GM23338 (cell line): ENCODE measurements at regions not wholly inside any gene's neighbourhood (a gene's known extent, or its start where the extent isn't known, plus 50 kb on each side); places are given as distances from the start of the nearest gene placed in this dataset.

ENCODE experiments used
- ATAC-seq: fragments of 200-7000 bp; cut with Tn5 transposase; 3 replicates; pipeline ENCODE4 v1.9.1; 2020
- DNase-seq: peaks from one replicate; pipeline ENCODE4 v3.0.0-alpha.2; 2015; ENCODE audit warnings: low spot score
- H2AFZ ChIP-seq: fragments of 200-600 bp; sonication (generic); 2 replicates; pipeline ENCODE4 v1.8.0; 2016; ENCODE audit warnings: antibody characterized with exemption, mild to moderate bottlenecking, moderate library complexity
- H3F3A ChIP-seq: fragments of 200-600 bp; sonication (generic); replicated peaks from 2 replicates; pipeline ENCODE4 v1.8.0; 2017; ENCODE audit warnings: antibody characterized with exemption, mixed run types, low read depth
- H3K27ac ChIP-seq: fragments of 200-600 bp; sonication (generic); 2 replicates; pipeline ENCODE4 v1.6.1; 2016; ENCODE audit warnings: low read depth
- H3K27me3 ChIP-seq: fragments of 200-600 bp; sonication (generic); 2 replicates; pipeline ENCODE4 v1.8.0; 2016; ENCODE audit warnings: mild to moderate bottlenecking, mixed run types, moderate library complexity; ENCODE audit not compliant: insufficient read depth
- H3K36me3 ChIP-seq: fragments of 200-600 bp; sonication (generic); 2 replicates; pipeline ENCODE4 v1.8.0; 2016; ENCODE audit warnings: mild to moderate bottlenecking; ENCODE audit not compliant: insufficient read depth
- H3K4me1 ChIP-seq: fragments of 200-600 bp; sonication (generic); 2 replicates; pipeline ENCODE4 v1.8.0; 2016; ENCODE audit warnings: mild to moderate bottlenecking, moderate library complexity; ENCODE audit not compliant: insufficient read depth
- H3K4me2 ChIP-seq: fragments of 200-600 bp; sonication (generic); 2 replicates; pipeline ENCODE4 v1.7.1; 2017; ENCODE audit warnings: mixed run types
- H3K4me3 ChIP-seq: fragments of 200-600 bp; sonication (generic); 2 replicates; pipeline ENCODE4 v1.6.1; 2016; ENCODE audit warnings: mixed run types
- H3K79me2 ChIP-seq: fragments of 200-600 bp; sonication (generic); replicated peaks from 2 replicates; pipeline ENCODE4 v1.8.0; 2017; ENCODE audit warnings: mild to moderate bottlenecking; ENCODE audit not compliant: insufficient read depth
- H3K9me2 ChIP-seq: fragments of 200-600 bp; sonication (generic); 2 replicates; pipeline ENCODE4 v1.8.0; 2017; ENCODE audit not compliant: insufficient read depth
- H4K20me1 ChIP-seq: fragments of 200-600 bp; sonication (generic); replicated peaks from 2 replicates; pipeline ENCODE4 v1.8.0; 2017; ENCODE audit warnings: mild to moderate bottlenecking; ENCODE audit not compliant: insufficient read depth
- H3K27ac Mint-ChIP-seq: 2 replicates; pipeline ENCODE4 v1.8.0; 2020; ENCODE audit warnings: inconsistent platforms, mild to moderate bottlenecking, moderate library complexity, mixed read lengths
- H3K27me3 Mint-ChIP-seq: 3 replicates; pipeline ENCODE4 v1.8.0; 2022; ENCODE audit warnings: low read depth, mild to moderate bottlenecking, moderate library complexity, mixed read lengths, inconsistent platforms; ENCODE audit not compliant: insufficient read depth, poor library complexity
- H3K36me3 Mint-ChIP-seq: 3 replicates; pipeline ENCODE4 v1.8.0; 2021; ENCODE audit warnings: low read depth, mild to moderate bottlenecking, inconsistent platforms, moderate library complexity, mixed read lengths
- H3K4me1 Mint-ChIP-seq: 3 replicates; pipeline ENCODE4 v1.8.0; 2020; ENCODE audit warnings: mild to moderate bottlenecking, inconsistent platforms, mixed read lengths
- H3K4me3 Mint-ChIP-seq: 3 replicates; pipeline ENCODE4 v1.8.0; 2021; ENCODE audit warnings: moderate library complexity, mild to moderate bottlenecking, inconsistent platforms, mixed read lengths
- H3K9me3 Mint-ChIP-seq: 3 replicates; pipeline ENCODE4 v1.8.0; 2020; ENCODE audit warnings: moderate library complexity, mild to moderate bottlenecking, inconsistent platforms, mixed read lengths
- CREB1 ChIP-seq: fragments of 250-450 bp; sonication (Bioruptor Pico); IDR thresholded peaks from 2 replicates; pipeline ENCODE4 v1.5.0; 2020; ENCODE audit warnings: low read depth, mild to moderate bottlenecking, moderate library complexity
- EZH2 ChIP-seq: fragments of 200-600 bp; sonication (generic); IDR thresholded peaks from one replicate; pipeline ENCODE4 v1.8.0; 2017; ENCODE audit warnings: antibody characterized with exemption, mild to moderate bottlenecking, low read depth; ENCODE audit not compliant: unreplicated experiment
- EZH2phosphoT487 ChIP-seq: fragments of 200-600 bp; sonication (generic); IDR thresholded peaks from one replicate; pipeline ENCODE4 v1.8.1; 2018; ENCODE audit warnings: antibody characterized with exemption; ENCODE audit not compliant: unreplicated experiment
- JUNB ChIP-seq: IDR thresholded peaks from one replicate; pipeline ENCODE4 v1.6.1; 2016; ENCODE audit warnings: antibody characterized with exemption; ENCODE audit not compliant: unreplicated experiment
- NANOG ChIP-seq: IDR thresholded peaks from 2 replicates; pipeline ENCODE4 v1.6.1; 2016; ENCODE audit warnings: antibody characterized with exemption, borderline replicate concordance
- POLR2AphosphoS5 ChIP-seq: IDR thresholded peaks from 2 replicates; pipeline ENCODE4 v1.6.1; 2016; ENCODE audit warnings: antibody characterized with exemption, low read depth
- STAT1 ChIP-seq: IDR thresholded peaks from one replicate; pipeline ENCODE4 v1.6.1; 2016; ENCODE audit warnings: antibody characterized with exemption; ENCODE audit not compliant: unreplicated experiment
- ZNF114 ChIP-seq: fragments of 250-450 bp; sonication (Bioruptor Pico); IDR thresholded peaks from 2 replicates; pipeline ENCODE4 v1.5.0; 2020; ENCODE audit warnings: mild to moderate bottlenecking, moderate library complexity
- ZNF331 ChIP-seq: fragments of 250-450 bp; sonication (Bioruptor Pico); IDR thresholded peaks from 2 replicates; pipeline ENCODE4 v1.5.0; 2020; ENCODE audit warnings: low read depth, mild to moderate bottlenecking, moderate library complexity
- TF ChIP-seq, protein P1 (sequence below), 2 experiments: fragments of 200-600 bp in 1 of 2; sonication (generic) in 1 of 2; conservative IDR thresholded peaks; 2 replicates each; pipeline versions ENCODE4 v1.5.1 to v1.6.1; 2016 to 2017; ENCODE audit warnings: antibody characterized with exemption in 2 of 2, low read depth in 2 of 2, mild to moderate bottlenecking in 2 of 2, moderate library complexity in 1 of 2
- TF ChIP-seq, protein P2 (sequence below): fragments of 250-450 bp; sonication (Bioruptor Pico); IDR thresholded peaks from 2 replicates; pipeline ENCODE4 v1.5.0; 2020; ENCODE audit warnings: mild to moderate bottlenecking, moderate library complexity
- TF ChIP-seq, protein P3 (sequence below): IDR thresholded peaks from one replicate; pipeline ENCODE4 v1.6.1; 2018; ENCODE audit warnings: antibody characterized with exemption; ENCODE audit not compliant: unreplicated experiment
- TF ChIP-seq, protein P4 (sequence below): IDR thresholded peaks from 2 replicates; pipeline ENCODE4 v1.6.1; 2016; ENCODE audit warnings: antibody characterized with exemption

DNA sequence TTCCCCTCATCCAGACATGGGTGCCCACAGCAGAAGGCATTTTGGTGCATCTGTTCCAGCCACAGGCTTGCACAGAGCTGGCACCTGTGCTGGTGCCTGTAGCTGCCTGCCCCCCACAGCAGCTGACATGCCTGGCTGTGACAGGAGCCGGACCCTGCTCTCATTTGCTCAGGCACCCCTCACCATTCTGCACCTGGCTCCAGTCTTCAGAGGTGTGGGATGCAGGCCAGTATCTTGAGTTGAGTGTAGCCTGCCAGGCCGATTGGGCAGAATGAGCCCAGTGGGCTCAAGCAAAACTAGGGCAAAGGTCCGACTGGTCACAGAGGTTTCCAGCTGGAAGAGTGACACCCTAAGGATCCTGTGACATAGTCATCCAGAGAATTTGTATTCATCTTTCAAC lies 887.7 kb downstream of the CDH11 start:
- Histone ChIP-seq H3K4me2 (no peak overlapping the region), H3K9me2 (0 out of 2 replicates have a peak, but pooled peaks cover 7% of the 10 kb centered on the region), H4K20me1 (no peaks in the 10 kb centered on the region), H3F3A (no peaks in the 10 kb centered on the region), H3K27ac (no peak overlapping the region), H3K4me1 (no peaks in the 10 kb centered on the region), H2AFZ (no peak overlapping the region), H3K79me2 (no peaks in the 10 kb centered on the region), H3K27me3 (no peaks in the 10 kb centered on the region), H3K4me3 (no peak overlapping the region), H3K36me3 (no peaks in the 10 kb centered on the region)
- DNase-seq (no peak), ATAC-seq (no peak)
- Mint-ChIP-seq H3K36me3 (no peaks in the 10 kb centered on the region), H3K9me3 (no peaks in the 10 kb centered on the region; the same call in 1 of the 3 replicates), H3K27ac (no peak overlapping the region), H3K4me3 (no peak overlapping the region), H3K27me3 (no peaks in the 10 kb centered on the region), H3K4me1 (no peaks in the 10 kb centered on the region)
- no peak for TF ChIP-seq NANOG
- TF ChIP-seq STAT1 = no peak
- TF ChIP-seq ZNF114 = no peak
- TF ChIP-seq EZH2phosphoT487 = no peak
- TF ChIP-seq JUNB = no peak
- TF ChIP-seq POLR2AphosphoS5 = no peak
- TF ChIP-seq, protein P1, sequence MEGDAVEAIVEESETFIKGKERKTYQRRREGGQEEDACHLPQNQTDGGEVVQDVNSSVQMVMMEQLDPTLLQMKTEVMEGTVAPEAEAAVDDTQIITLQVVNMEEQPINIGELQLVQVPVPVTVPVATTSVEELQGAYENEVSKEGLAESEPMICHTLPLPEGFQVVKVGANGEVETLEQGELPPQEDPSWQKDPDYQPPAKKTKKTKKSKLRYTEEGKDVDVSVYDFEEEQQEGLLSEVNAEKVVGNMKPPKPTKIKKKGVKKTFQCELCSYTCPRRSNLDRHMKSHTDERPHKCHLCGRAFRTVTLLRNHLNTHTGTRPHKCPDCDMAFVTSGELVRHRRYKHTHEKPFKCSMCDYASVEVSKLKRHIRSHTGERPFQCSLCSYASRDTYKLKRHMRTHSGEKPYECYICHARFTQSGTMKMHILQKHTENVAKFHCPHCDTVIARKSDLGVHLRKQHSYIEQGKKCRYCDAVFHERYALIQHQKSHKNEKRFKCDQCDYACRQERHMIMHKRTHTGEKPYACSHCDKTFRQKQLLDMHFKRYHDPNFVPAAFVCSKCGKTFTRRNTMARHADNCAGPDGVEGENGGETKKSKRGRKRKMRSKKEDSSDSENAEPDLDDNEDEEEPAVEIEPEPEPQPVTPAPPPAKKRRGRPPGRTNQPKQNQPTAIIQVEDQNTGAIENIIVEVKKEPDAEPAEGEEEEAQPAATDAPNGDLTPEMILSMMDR (conservative IDR thresholded peaks at IDR 0.05; ENCODE audit: low read depth in 2 of 2) = no peak
- TF ChIP-seq ZNF331 (CRISPR knock-in tag) = no peak
- TF ChIP-seq, protein P2, sequence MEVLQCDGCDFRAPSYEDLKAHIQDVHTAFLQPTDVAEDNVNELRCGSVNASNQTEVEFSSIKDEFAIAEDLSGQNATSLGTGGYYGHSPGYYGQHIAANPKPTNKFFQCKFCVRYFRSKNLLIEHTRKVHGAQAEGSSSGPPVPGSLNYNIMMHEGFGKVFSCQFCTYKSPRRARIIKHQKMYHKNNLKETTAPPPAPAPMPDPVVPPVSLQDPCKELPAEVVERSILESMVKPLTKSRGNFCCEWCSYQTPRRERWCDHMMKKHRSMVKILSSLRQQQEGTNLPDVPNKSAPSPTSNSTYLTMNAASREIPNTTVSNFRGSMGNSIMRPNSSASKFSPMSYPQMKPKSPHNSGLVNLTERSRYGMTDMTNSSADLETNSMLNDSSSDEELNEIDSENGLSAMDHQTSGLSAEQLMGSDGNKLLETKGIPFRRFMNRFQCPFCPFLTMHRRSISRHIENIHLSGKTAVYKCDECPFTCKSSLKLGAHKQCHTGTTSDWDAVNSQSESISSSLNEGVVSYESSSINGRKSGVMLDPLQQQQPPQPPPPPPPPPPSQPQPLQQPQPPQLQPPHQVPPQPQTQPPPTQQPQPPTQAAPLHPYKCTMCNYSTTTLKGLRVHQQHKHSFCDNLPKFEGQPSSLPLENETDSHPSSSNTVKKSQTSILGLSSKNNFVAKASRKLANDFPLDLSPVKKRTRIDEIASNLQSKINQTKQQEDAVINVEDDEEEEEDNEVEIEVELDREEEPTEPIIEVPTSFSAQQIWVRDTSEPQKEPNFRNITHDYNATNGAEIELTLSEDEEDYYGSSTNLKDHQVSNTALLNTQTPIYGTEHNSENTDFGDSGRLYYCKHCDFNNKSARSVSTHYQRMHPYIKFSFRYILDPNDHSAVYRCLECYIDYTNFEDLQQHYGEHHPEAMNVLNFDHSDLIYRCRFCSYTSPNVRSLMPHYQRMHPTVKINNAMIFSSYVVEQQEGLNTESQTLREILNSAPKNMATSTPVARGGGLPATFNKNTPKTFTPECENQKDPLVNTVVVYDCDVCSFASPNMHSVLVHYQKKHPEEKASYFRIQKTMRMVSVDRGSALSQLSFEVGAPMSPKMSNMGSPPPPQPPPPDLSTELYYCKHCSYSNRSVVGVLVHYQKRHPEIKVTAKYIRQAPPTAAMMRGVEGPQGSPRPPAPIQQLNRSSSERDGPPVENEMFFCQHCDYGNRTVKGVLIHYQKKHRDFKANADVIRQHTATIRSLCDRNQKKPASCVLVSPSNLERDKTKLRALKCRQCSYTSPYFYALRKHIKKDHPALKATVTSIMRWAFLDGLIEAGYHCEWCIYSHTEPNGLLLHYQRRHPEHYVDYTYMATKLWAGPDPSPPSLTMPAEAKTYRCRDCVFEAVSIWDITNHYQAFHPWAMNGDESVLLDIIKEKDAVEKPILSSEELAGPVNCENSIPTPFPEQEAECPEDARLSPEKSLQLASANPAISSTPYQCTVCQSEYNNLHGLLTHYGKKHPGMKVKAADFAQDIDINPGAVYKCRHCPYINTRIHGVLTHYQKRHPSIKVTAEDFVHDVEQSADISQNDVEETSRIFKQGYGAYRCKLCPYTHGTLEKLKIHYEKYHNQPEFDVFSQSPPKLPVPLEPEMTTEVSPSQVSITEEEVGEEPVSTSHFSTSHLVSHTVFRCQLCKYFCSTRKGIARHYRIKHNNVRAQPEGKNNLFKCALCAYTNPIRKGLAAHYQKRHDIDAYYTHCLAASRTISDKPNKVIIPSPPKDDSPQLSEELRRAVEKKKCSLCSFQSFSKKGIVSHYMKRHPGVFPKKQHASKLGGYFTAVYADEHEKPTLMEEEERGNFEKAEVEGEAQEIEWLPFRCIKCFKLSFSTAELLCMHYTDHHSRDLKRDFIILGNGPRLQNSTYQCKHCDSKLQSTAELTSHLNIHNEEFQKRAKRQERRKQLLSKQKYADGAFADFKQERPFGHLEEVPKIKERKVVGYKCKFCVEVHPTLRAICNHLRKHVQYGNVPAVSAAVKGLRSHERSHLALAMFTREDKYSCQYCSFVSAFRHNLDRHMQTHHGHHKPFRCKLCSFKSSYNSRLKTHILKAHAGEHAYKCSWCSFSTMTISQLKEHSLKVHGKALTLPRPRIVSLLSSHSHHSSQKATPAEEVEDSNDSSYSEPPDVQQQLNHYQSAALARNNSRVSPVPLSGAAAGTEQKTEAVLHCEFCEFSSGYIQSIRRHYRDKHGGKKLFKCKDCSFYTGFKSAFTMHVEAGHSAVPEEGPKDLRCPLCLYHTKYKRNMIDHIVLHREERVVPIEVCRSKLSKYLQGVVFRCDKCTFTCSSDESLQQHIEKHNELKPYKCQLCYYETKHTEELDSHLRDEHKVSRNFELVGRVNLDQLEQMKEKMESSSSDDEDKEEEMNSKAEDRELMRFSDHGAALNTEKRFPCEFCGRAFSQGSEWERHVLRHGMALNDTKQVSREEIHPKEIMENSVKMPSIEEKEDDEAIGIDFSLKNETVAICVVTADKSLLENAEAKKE (CRISPR knock-in tag) = no peak
- TF ChIP-seq, protein P3, sequence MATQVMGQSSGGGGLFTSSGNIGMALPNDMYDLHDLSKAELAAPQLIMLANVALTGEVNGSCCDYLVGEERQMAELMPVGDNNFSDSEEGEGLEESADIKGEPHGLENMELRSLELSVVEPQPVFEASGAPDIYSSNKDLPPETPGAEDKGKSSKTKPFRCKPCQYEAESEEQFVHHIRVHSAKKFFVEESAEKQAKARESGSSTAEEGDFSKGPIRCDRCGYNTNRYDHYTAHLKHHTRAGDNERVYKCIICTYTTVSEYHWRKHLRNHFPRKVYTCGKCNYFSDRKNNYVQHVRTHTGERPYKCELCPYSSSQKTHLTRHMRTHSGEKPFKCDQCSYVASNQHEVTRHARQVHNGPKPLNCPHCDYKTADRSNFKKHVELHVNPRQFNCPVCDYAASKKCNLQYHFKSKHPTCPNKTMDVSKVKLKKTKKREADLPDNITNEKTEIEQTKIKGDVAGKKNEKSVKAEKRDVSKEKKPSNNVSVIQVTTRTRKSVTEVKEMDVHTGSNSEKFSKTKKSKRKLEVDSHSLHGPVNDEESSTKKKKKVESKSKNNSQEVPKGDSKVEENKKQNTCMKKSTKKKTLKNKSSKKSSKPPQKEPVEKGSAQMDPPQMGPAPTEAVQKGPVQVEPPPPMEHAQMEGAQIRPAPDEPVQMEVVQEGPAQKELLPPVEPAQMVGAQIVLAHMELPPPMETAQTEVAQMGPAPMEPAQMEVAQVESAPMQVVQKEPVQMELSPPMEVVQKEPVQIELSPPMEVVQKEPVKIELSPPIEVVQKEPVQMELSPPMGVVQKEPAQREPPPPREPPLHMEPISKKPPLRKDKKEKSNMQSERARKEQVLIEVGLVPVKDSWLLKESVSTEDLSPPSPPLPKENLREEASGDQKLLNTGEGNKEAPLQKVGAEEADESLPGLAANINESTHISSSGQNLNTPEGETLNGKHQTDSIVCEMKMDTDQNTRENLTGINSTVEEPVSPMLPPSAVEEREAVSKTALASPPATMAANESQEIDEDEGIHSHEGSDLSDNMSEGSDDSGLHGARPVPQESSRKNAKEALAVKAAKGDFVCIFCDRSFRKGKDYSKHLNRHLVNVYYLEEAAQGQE = no peak
- TF ChIP-seq, protein P4, sequence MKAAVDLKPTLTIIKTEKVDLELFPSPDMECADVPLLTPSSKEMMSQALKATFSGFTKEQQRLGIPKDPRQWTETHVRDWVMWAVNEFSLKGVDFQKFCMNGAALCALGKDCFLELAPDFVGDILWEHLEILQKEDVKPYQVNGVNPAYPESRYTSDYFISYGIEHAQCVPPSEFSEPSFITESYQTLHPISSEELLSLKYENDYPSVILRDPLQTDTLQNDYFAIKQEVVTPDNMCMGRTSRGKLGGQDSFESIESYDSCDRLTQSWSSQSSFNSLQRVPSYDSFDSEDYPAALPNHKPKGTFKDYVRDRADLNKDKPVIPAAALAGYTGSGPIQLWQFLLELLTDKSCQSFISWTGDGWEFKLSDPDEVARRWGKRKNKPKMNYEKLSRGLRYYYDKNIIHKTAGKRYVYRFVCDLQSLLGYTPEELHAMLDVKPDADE = no peak
- TF ChIP-seq EZH2 = no peak
- TF ChIP-seq CREB1 (CRISPR knock-in tag) = no peak
